ENCODE measurements at regions not wholly inside any gene's neighbourhood (a gene's known extent, or its start where the extent isn't known, plus 50 kb on each side); places are given as distances from the start of the nearest gene placed in this dataset.
A peak's percentile ranks its signal among the peaks of the same experiment; 100 is the strongest.

GRCh38 chr9:11931109-11931508 is 762.1 kb upstream of the TYRP1 start:
- peak; percentile 45 for DNase-seq (ENCODE audit: low read depth)

- DNase-seq (ENCODE audit: low read depth), result no peak
Measured at GRCh38 chr9:11931751-11932150, 761.4 kb upstream of the TYRP1 start.

- peak; percentile 52 for DNase-seq (ENCODE audit: low read depth)
Measured at GRCh38 chr9:11933926-11934325, 759.3 kb upstream of the TYRP1 start.

DNA sequence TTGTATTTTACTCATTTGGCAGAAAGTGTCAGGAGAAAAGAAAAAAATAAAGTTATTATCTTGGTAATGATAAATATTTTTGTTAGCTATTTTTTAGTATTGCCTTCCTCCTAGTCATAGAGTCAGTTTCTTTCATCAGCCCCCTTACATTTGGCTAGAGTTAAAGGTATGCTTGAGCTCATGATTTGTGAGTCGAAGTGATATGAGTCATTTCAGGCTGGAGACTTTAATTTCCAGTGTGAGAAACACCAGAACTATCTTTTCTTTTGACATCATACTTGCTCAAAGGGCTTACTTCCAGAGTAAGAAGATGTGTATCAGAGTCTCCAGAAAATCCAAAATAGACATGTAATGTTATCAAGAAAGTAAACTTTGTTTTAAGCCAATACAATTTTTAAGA is 746.7 kb upstream of the TYRP1 start:
- DNase-seq (ENCODE audit: low read depth), result peak; percentile 11

- no peak for DNase-seq (ENCODE audit: low read depth)
Measured at GRCh38 chr9:11962327-11962726, 730.9 kb upstream of the TYRP1 start.

- DNase-seq (ENCODE audit: low read depth), result no peak
Measured at GRCh38 chr9:11966786-11967185, 726.4 kb upstream of the TYRP1 start.

DNA sequence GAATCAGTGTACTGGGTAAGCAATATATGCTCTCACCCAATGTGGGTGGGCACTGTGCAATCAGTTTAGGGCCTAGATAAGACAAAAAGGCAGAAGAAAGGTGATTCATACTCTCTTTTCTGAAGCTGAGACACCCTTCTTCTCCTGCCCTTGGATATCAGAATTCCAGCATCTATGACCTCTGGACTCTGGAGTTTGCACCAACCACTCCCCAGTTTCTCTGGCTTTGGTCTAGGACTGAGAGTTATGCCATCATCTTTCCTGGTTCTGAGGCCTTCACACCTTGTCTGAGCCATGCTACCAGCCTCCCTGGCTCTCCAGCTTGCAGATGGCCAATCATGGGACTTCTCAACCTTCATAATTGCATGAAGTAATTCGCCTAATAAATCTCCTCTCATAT is 724.6 kb upstream of the TYRP1 start:
- DNase-seq (ENCODE audit: low read depth), result no peak

DNA sequence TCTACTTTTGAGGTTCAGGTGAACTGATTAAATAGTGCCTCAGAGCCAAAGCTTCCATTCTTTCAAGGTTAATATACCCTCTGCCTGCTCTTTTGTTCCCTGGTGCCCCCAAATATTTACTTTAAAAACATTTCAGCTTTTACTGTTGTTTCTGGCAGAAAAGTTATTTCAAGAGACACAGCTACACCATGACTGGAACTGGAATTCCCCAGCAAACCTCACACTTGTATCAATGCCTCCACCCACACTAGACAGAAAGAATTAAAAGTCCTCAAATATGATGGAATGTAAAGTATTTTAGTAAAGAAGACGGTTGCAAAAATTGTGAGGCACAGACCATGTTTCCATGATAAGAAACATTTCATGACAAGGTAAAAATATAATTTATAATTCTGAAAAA is 720.2 kb upstream of the TYRP1 start:
- DNase-seq (ENCODE audit: low read depth), result no peak

DNA sequence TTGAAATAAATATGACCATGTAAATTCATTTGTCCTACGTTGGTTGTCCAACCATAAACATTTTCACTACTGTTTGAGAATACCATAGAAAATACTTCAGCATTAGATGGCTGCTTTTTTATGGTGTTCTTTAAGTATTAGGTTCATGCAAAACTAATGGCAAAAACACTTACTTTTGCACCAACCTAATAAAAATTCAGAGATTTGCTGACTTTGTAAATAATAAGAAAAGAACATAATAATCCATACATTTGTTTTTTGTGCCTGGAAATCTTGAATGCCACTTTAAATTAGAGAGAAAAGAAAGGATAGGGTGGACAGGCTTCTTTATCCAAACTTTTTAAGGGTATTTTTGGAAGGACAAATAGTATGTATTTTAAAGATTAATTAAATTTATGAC is 719.7 kb upstream of the TYRP1 start:
- DNase-seq (ENCODE audit: low read depth), result no peak

DNA sequence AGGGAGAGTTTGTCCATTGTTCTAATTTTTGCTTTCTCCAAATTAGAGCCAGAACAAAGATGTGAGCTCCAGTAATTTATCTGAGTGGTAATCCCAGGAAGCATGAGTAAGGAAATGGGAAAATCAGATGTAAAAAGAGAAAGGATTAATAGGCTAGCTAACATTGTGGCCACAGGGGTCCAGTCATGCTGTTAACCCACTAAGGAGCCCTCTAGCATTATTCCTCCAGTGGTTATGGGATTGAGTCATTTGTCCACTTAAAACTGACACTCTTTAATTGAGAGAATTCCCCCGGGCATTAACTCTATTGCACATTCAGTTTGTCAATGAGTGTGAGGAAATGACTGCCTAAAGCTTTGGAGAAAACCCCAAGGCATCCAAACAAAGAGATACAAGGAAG is 700.3 kb upstream of the TYRP1 start:
- DNase-seq (ENCODE audit: low read depth), result no peak

DNA sequence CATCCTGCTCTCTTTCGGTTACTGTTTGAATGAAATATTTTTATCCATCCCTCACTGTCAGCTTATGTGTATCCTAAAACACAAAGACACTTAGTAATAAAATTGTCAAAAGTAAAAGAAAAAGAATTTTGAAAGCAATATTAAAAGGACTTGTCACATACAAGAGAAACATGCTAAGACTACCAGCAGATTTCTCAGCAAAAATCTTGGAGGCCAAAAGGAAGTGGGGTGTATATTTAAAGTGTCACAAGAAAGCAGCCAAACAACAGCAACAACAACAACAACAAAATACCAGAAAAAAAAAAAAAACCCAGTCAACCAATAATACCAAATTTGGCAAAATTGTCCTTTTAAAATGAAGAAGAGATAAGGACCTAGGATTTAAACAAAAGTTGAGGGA is 678.7 kb upstream of the TYRP1 start:
- no peak for DNase-seq (ENCODE audit: low read depth)

DNA sequence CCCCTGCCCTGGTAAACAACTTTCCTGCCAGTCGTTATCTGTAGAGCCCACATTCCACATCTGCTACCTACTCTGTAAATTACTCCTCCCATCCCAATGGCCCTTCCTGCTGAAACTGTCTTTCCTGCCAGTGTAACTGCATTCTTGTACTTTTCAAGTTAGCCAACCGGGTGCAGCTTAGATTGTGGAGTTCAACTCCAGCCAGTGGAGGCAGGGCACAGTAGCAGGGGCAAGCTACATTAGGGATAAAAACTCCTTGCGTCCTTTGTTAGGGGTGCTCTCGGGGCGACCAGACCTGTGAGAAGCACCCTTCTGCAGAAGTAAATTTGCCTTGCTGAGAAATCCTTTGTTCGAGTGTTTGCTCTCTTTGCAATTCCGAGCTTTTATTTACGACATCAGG is 639.0 kb upstream of the TYRP1 start:
- no peak for DNase-seq (ENCODE audit: low read depth)

DNA sequence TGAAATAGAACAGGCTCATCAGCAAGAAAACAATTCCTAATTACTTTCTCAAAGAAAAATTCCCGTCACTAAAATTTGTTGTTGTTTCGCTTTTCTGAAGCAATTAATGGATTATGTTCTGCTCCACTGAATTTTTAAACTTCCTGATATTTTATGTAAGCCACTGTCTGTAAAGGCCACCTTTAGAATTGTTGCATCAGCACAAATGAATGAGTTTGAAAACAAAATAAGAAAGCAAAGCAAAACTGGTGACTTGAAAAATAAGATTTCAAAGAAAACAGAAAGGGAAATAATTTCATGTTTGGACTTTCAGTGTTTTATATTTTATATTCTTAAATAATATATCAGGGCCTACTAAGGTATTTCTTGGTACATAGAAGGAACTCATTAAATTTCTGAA is 636.3 kb upstream of the TYRP1 start:
- DNase-seq (ENCODE audit: low read depth), result no peak

- no peak for DNase-seq (ENCODE audit: low read depth)
Measured at GRCh38 chr9:12060067-12060466, 633.1 kb upstream of the TYRP1 start.

DNA sequence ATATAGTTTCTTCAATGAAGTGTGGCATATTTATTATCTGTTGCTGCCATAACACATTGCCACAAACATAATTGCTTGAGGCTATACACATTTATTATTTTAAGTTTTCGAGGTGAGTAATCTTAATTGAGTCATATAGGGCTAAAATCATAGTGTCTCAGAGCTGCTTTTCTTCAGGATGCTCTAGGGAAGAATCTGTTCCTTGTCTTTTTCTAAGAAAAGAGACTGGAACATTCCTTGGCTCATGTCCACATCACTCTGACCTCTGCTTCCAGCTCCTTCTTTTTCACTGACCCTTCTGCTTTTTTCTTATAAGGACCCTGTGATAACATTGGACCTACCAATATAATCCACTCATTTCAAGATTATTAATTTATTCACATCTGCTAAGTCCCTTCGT is 632.4 kb upstream of the TYRP1 start:
- DNase-seq (ENCODE audit: low read depth), result no peak

- no peak for DNase-seq (ENCODE audit: low read depth)
Measured at GRCh38 chr9:12065050-12065449, 628.1 kb upstream of the TYRP1 start.

DNA sequence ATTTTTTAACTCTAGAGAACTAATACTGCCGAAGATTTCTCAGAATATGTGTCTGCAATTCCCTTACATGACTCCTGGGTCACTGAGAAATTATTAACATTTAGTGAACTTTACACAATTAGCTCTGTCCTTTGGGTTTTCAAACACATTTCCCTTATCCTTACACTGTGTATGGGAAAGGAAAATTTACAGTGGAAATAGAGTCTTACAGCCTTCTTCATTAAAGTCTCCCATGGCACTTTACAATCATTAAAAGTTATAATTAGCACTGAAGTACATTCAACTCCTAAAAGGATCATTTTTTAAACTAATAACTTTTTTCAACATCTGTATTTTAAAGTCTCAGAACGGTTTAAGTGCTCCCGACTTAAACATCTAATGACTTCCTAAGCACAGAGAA is 627.5 kb upstream of the TYRP1 start:
- DNase-seq (ENCODE audit: low read depth), result no peak

- DNase-seq (ENCODE audit: low read depth), result no peak
Measured at GRCh38 chr9:12066455-12067035, 626.6 kb upstream of the TYRP1 start.

GRCh38 chr9:12069366-12069765 is 623.8 kb upstream of the TYRP1 start:
- DNase-seq (ENCODE audit: low read depth), result no peak

DNA sequence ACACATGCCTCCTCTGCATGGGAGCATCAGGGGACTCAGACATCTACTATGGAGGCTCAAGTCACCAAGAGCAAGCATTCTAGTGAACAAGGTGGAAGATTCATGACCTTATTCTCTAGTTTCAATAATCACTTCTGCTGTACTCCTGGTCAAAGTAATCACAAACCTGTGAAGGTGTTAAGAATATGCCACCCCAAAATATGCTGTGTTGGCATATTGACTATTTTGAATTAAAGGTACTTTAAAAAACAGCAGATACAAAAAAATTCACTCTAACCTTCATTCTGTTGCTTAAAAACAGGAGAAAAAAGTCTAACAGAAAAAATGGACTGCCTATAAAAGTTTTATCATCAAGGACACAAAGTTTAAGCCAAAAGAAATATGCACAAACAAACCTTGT is 607.8 kb upstream of the TYRP1 start:
- DNase-seq (ENCODE audit: low read depth), result no peak

DNA sequence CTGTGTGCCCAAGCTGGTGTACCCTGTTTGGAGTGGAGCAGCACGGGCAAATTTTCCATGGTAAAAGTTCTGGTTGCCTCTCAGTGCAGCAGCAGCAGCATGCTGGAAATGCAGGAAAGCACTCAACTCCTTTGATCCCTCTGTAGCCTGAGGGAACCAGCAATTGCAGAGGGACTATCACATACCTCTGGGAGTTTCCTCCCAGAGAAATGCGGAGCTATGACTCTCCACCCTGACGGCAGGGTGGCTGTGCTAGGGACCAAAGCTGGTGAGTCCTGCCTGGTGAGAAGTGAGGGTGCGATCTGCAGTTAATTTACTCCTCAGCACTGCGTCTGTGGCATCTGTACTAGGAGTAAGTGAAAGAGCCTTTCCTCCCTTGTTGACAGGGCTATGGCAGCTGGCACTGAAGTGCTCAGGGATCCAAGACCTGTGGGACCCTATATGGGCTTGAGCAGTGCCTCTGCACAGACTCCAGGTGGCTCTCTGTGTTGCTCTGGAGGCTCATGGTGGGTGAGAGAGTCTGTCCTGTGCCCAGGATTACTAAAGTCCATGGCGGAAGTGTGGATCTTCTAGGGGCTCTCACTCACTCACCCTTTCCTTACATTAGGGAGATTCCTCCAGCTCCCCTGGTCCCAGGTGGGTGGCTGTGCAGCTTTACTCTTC is 601.2 kb upstream of the TYRP1 start:
- no peak for DNase-seq (ENCODE audit: low read depth)

DNA sequence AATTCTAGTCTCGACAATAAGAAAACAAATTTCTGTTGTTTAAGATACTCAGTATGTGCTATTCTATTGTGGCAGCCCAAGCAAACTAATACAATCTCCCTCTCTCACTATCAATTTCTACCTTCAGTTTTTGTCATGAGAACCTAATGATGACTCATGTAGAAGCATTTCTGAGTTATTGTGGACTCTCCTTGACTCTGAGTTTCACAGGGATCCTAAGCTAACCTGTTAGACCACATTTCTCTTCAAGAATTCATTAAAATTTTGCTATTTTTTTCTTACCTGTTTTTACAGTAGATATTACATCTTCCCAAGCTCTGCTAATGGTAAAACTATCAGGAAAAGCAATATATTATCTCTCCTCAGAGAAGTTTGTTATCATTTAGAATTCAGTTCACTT is 599.1 kb upstream of the TYRP1 start:
- DNase-seq (ENCODE audit: low read depth), result no peak

- DNase-seq (ENCODE audit: low read depth), result no peak
Measured at GRCh38 chr9:12095931-12096330, 597.3 kb upstream of the TYRP1 start.

GRCh38 chr9:12133416-12133815 is 559.8 kb upstream of the TYRP1 start:
- no peak for DNase-seq (ENCODE audit: low read depth)

All from HS-5 (cell line).